NCI-H460 (cell line): ENCODE measurements at regions not wholly inside any gene's neighbourhood (a gene's known extent, or its start where the extent isn't known, plus 50 kb on each side); places are given as distances from the start of the nearest gene placed in this dataset.
"Not testable (repeated sequence)": the region's sequence is repeated elsewhere in the genome, so short reads cannot be mapped to it uniquely, and the experiment has no call there.

ENCODE experiments used
- DNase-seq: peaks from one replicate; pipeline ENCODE4 v3.0.0-alpha.2; 2016; ENCODE audit warnings: low read depth; ENCODE audit errors: extremely low read depth

- no peak for DNase-seq
These were observed 609.7 kb downstream of the PDCD6IP start for GRCh38 chr3:34408088-34408487.

- no peak for DNase-seq
These were observed 613.2 kb downstream of the PDCD6IP start for GRCh38 chr3:34411596-34411995.

- no peak for DNase-seq
These were observed 621.4 kb downstream of the PDCD6IP start for GRCh38 chr3:34419801-34420200.

- DNase-seq: no peak
These were observed 623.3 kb downstream of the PDCD6IP start for GRCh38 chr3:34421762-34422161.

GRCh38 chr3:34439796-34440195, 641.4 kb downstream of the PDCD6IP start:
- DNase-seq: no peak

- no peak for DNase-seq
These were observed 645.7 kb downstream of the PDCD6IP start for GRCh38 chr3:34444137-34444536.

GRCh38 chr3:34449305-34449704, 650.9 kb downstream of the PDCD6IP start:
- DNase-seq: no peak

GRCh38 chr3:34463414-34463813, 665.0 kb downstream of the PDCD6IP start:
- DNase-seq: no peak

- DNase-seq: no peak
These were observed 666.2 kb downstream of the PDCD6IP start for GRCh38 chr3:34464646-34465045.

GRCh38 chr3:34475851-34476250, 677.4 kb downstream of the PDCD6IP start:
- DNase-seq: no peak

- no peak for DNase-seq
These were observed 685.0 kb downstream of the PDCD6IP start for GRCh38 chr3:34483311-34483887.

- no peak for DNase-seq
These were observed 705.9 kb downstream of the PDCD6IP start for GRCh38 chr3:34504366-34504765.

- DNase-seq: no peak
These were observed 706.3 kb downstream of the PDCD6IP start for GRCh38 chr3:34504775-34505174.

- no peak for DNase-seq
These were observed 710.3 kb downstream of the PDCD6IP start for GRCh38 chr3:34508732-34509131.

- no peak for DNase-seq
These were observed 713.5 kb downstream of the PDCD6IP start for GRCh38 chr3:34511891-34512290.

- DNase-seq: not testable (repeated sequence)
These were observed 720.6 kb downstream of the PDCD6IP start for GRCh38 chr3:34519008-34519407.

GRCh38 chr3:34531156-34531555, 732.7 kb downstream of the PDCD6IP start:
- DNase-seq: no peak

- DNase-seq: no peak
These were observed 735.0 kb downstream of the PDCD6IP start for GRCh38 chr3:34533451-34533850.

- DNase-seq: no peak
These were observed 735.6 kb downstream of the PDCD6IP start for GRCh38 chr3:34534013-34534412.

- no peak for DNase-seq
These were observed 745.7 kb downstream of the PDCD6IP start for GRCh38 chr3:34544136-34544535.

GRCh38 chr3:34547297-34547920, 749.0 kb downstream of the PDCD6IP start:
- no peak for DNase-seq

- DNase-seq: no peak
These were observed 768.8 kb downstream of the PDCD6IP start for GRCh38 chr3:34567266-34567665.

- DNase-seq: no peak
These were observed 770.3 kb downstream of the PDCD6IP start for GRCh38 chr3:34568766-34569165.
